ENCODE measurements at regions not wholly inside any gene's neighbourhood (a gene's known extent, or its start where the extent isn't known, plus 50 kb on each side); places are given as distances from the start of the nearest gene placed in this dataset.

DNA sequence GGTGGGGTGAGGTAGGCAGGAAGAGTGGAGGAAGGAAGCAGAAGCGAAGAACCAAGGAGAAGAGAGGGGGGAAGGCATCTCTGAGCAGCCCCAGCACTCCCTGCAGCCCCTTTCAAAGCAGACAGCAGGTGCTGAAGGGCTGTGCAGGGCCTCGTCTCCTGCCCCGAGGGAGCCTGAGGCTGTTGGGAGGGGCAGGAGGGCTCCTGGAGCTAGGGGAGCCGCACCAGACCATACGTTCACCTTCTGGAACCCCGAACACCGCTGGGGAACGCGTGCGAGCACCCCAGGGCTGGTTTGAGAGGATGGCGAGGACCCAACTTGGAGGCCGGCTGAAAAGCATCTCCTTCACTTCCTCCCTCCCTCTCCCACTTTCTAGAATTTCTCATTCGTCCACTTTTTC lies 259.8 kb downstream of the FAM43A start:
- DNase-seq (ENCODE audit: low read depth, low spot score), result no peak
- H3K27ac ChIP-seq (ENCODE audit: low read length), result no peak overlapping the region
- H3K36me3 ChIP-seq (ENCODE audit: control insufficient read depth, insufficient read depth, low read length), result no peaks in the 10 kb centered on the region
- CTCF ChIA-PET, result no interaction called here
- in situ Hi-C loops (cut with HindIII; ENCODE audit: low pct_unique_long_range_greater_than_20kb, low sequenced_read_pairs) (no loop called here), intact Hi-C loops (cut with micrococcal nuclease; ENCODE audit: unreplicated experiment) (no loop called here)
- no peaks in the 10 kb centered on the region for H3K27me3 ChIP-seq (ENCODE audit: control insufficient read depth, insufficient read depth, low read length)
- POLR2A ChIA-PET, result no interaction called here
- TF ChIP-seq POLR2AphosphoS5 (IDR thresholded peaks at IDR 0.05; ENCODE audit: low read depth, low read length), result no peak
- TF ChIP-seq, protein P1, sequence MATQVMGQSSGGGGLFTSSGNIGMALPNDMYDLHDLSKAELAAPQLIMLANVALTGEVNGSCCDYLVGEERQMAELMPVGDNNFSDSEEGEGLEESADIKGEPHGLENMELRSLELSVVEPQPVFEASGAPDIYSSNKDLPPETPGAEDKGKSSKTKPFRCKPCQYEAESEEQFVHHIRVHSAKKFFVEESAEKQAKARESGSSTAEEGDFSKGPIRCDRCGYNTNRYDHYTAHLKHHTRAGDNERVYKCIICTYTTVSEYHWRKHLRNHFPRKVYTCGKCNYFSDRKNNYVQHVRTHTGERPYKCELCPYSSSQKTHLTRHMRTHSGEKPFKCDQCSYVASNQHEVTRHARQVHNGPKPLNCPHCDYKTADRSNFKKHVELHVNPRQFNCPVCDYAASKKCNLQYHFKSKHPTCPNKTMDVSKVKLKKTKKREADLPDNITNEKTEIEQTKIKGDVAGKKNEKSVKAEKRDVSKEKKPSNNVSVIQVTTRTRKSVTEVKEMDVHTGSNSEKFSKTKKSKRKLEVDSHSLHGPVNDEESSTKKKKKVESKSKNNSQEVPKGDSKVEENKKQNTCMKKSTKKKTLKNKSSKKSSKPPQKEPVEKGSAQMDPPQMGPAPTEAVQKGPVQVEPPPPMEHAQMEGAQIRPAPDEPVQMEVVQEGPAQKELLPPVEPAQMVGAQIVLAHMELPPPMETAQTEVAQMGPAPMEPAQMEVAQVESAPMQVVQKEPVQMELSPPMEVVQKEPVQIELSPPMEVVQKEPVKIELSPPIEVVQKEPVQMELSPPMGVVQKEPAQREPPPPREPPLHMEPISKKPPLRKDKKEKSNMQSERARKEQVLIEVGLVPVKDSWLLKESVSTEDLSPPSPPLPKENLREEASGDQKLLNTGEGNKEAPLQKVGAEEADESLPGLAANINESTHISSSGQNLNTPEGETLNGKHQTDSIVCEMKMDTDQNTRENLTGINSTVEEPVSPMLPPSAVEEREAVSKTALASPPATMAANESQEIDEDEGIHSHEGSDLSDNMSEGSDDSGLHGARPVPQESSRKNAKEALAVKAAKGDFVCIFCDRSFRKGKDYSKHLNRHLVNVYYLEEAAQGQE (IDR thresholded peaks at IDR 0.05; ENCODE audit: insufficient read depth in 1 of 2, low read depth in 2 of 2, low read length in 1 of 2), result no peak
- TF ChIP-seq, protein P2, sequence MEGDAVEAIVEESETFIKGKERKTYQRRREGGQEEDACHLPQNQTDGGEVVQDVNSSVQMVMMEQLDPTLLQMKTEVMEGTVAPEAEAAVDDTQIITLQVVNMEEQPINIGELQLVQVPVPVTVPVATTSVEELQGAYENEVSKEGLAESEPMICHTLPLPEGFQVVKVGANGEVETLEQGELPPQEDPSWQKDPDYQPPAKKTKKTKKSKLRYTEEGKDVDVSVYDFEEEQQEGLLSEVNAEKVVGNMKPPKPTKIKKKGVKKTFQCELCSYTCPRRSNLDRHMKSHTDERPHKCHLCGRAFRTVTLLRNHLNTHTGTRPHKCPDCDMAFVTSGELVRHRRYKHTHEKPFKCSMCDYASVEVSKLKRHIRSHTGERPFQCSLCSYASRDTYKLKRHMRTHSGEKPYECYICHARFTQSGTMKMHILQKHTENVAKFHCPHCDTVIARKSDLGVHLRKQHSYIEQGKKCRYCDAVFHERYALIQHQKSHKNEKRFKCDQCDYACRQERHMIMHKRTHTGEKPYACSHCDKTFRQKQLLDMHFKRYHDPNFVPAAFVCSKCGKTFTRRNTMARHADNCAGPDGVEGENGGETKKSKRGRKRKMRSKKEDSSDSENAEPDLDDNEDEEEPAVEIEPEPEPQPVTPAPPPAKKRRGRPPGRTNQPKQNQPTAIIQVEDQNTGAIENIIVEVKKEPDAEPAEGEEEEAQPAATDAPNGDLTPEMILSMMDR (IDR thresholded peaks at IDR 0.05), result no peak
- no peak for TF ChIP-seq SIN3A (IDR thresholded peaks at IDR 0.05; ENCODE audit: borderline replicate concordance, insufficient read depth, low read depth, low read length)
- no peak for TF ChIP-seq TCF7L2 (IDR thresholded peaks at IDR 0.05; ENCODE audit: low read depth, low read length)
- no peaks in the 10 kb centered on the region for H3K4me1 ChIP-seq (ENCODE audit: control insufficient read depth, insufficient read depth, low read length)
- H3K4me3 ChIP-seq (ENCODE audit: low read depth in 2 of 2, low read length in 2 of 2), result no peak overlapping the region
- no peaks in the 10 kb centered on the region for H3K9me3 ChIP-seq (ENCODE audit: control insufficient read depth, insufficient read depth, low read depth, low read length)
- ATAC-seq, result no peak
- no TSS peak for BruUV-seq (replicated peaks)

DNA sequence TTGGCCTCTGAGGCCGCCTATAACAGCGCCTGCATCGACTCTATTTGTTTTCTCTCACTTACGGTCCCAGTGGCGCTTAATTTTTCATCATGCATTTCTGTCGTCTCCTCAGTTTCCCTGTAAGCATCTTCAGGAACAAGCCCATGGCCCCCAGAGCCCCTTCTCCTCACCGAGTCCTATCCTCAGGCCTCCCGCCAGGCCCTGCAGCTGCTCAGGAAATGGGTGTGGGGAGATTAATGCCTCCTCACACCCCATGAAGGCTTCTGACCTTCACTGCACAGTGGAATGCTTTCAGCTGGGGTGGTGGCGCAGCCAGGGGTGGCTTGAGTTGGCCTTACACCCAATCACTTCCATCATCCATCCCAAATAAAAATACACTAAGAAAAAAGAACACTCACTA lies 260.4 kb downstream of the FAM43A start:
- intact Hi-C loops (cut with micrococcal nuclease; ENCODE audit: unreplicated experiment), result no loop called here
- H3K9me3 ChIP-seq (ENCODE audit: control insufficient read depth, insufficient read depth, low read depth, low read length), result no peaks in the 10 kb centered on the region
- in situ Hi-C loops (cut with HindIII; ENCODE audit: low pct_unique_long_range_greater_than_20kb, low sequenced_read_pairs), result no loop called here
- ChIA-PET POLR2A (no interaction called here), CTCF (no interaction called here)
- no peaks in the 10 kb centered on the region for H3K4me1 ChIP-seq (ENCODE audit: control insufficient read depth, insufficient read depth, low read length)
- no peak for TF ChIP-seq SIN3A (IDR thresholded peaks at IDR 0.05; ENCODE audit: borderline replicate concordance, insufficient read depth, low read depth, low read length)
- no peak for TF ChIP-seq TCF7L2 (IDR thresholded peaks at IDR 0.05; ENCODE audit: low read depth, low read length)
- TF ChIP-seq, protein P2 (IDR thresholded peaks at IDR 0.05), result no peak
- no peaks in the 10 kb centered on the region for H3K36me3 ChIP-seq (ENCODE audit: control insufficient read depth, insufficient read depth, low read length)
- no peak overlapping the region for H3K4me3 ChIP-seq (ENCODE audit: low read depth in 2 of 2, low read length in 2 of 2)
- no peak overlapping the region for H3K27ac ChIP-seq (ENCODE audit: low read length)
- H3K27me3 ChIP-seq (ENCODE audit: control insufficient read depth, insufficient read depth, low read length), result no peaks in the 10 kb centered on the region
- BruUV-seq (replicated peaks), result no TSS peak
- ATAC-seq, result no peak
- no peak for DNase-seq (ENCODE audit: low read depth, low spot score)

DNA sequence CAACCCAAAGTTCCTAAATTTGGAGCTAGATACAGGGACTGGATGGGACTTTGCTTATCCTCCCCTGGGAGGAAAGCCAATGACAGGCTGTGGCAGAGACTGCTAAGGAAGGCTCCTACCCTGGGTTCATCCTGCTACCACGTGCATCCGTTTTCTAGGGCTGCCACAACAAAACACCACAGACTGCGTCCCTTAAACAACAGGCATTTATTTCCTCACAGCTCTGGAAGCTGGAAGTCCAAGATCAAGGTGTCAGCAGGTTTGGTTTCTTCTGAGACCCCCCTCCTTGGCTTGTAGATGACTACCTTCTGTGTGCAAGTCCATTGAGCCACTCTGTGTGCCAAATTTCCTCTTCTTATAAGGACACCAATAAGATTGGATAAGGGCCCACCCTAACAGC lies 263.9 kb downstream of the FAM43A start:
- TF ChIP-seq, protein P1 (IDR thresholded peaks at IDR 0.05; ENCODE audit: insufficient read depth in 1 of 2, low read depth in 2 of 2, low read length in 1 of 2), result no peak
- TF ChIP-seq, protein P2 (IDR thresholded peaks at IDR 0.05), result no peak
- TF ChIP-seq SIN3A (IDR thresholded peaks at IDR 0.05; ENCODE audit: borderline replicate concordance, insufficient read depth, low read depth, low read length), result no peak
- no peak for TF ChIP-seq POLR2AphosphoS5 (IDR thresholded peaks at IDR 0.05; ENCODE audit: low read depth, low read length)
- TF ChIP-seq TCF7L2 (IDR thresholded peaks at IDR 0.05; ENCODE audit: low read depth, low read length), result no peak
- Histone ChIP-seq H3K36me3 (ENCODE audit: control insufficient read depth, insufficient read depth, low read length) (no peaks in the 10 kb centered on the region), H3K27me3 (ENCODE audit: control insufficient read depth, insufficient read depth, low read length) (no peaks in the 10 kb centered on the region), H3K27ac (ENCODE audit: low read length) (no peak overlapping the region), H3K4me1 (ENCODE audit: control insufficient read depth, insufficient read depth, low read length) (no peaks in the 10 kb centered on the region), H3K9me3 (ENCODE audit: control insufficient read depth, insufficient read depth, low read depth, low read length) (no peaks in the 10 kb centered on the region), H3K4me3 (ENCODE audit: low read depth in 2 of 2, low read length in 2 of 2) (no peak overlapping the region)
- no peak for DNase-seq (ENCODE audit: low read depth, low spot score)
- ATAC-seq, result no peak
- intact Hi-C loops (cut with micrococcal nuclease; ENCODE audit: unreplicated experiment) (no loop called here), in situ Hi-C loops (cut with HindIII; ENCODE audit: low pct_unique_long_range_greater_than_20kb, low sequenced_read_pairs) (no loop called here)
- ChIA-PET CTCF (no interaction called here), POLR2A (no interaction called here)
- no TSS peak for BruUV-seq (replicated peaks)

All from Panc1 (cell line).